ENCODE measurements at regions not wholly inside any gene's neighbourhood (a gene's known extent, or its start where the extent isn't known, plus 50 kb on each side); places are given as distances from the start of the nearest gene placed in this dataset.
"Not testable (repeated sequence)": the region's sequence is repeated elsewhere in the genome, so short reads cannot be mapped to it uniquely, and the experiment has no call there.

- H3K4me1 ChIP-seq (ENCODE audit: control insufficient read depth, insufficient read depth, low read length) = no peaks in the 10 kb centered on the region
- H3K36me3 ChIP-seq (ENCODE audit: control insufficient read depth, insufficient read depth, low read length) = no peaks in the 10 kb centered on the region
- H3K27me3 ChIP-seq (ENCODE audit: control insufficient read depth, insufficient read depth, low read length) = no peaks in the 10 kb centered on the region
- no CpG with 5 or more reads among the region's 2 CpGs for WGBS (ENCODE audit: insufficient coverage, insufficient read length)
- no peak for DNase-seq (ENCODE audit: low read depth, low spot score)
- H3K4me3 ChIP-seq (ENCODE audit: low read length) = no peak overlapping the region
- no peak overlapping the region for H3K27ac ChIP-seq (ENCODE audit: low read length)
- H3K9me3 ChIP-seq (ENCODE audit: control insufficient read depth, insufficient read depth, low read length) = no peaks in the 10 kb centered on the region; the same call in none of the 2 replicates
Observed at GRCh38 chr4:12458621-12459020, 1025.5 kb downstream of the RAB28 start.

GRCh38 chr4:12452291-12452690, 1023.6 kb upstream of the HS3ST1 start:
- Histone ChIP-seq H3K9me3 (ENCODE audit: control insufficient read depth, insufficient read depth, low read length) (no peaks in the 10 kb centered on the region; the same call in 1 of the 2 replicates), H3K4me1 (ENCODE audit: control insufficient read depth, insufficient read depth, low read length) (no peaks in the 10 kb centered on the region), H3K27ac (ENCODE audit: low read length) (no peak overlapping the region), H3K27me3 (ENCODE audit: control insufficient read depth, insufficient read depth, low read length) (no peaks in the 10 kb centered on the region), H3K4me3 (ENCODE audit: low read length) (no peak overlapping the region), H3K36me3 (ENCODE audit: control insufficient read depth, insufficient read depth, low read length) (no peaks in the 10 kb centered on the region)
- no CpG with 5 or more reads among the region's 3 CpGs for WGBS (ENCODE audit: insufficient coverage, insufficient read length)
- no peak for DNase-seq (ENCODE audit: low read depth, low spot score)

GRCh38 chr4:12447451-12447850, 1018.8 kb upstream of the HS3ST1 start:
- no peak for DNase-seq (ENCODE audit: low read depth, low spot score)
- Histone ChIP-seq H3K4me3 (ENCODE audit: low read length) (no peak overlapping the region), H3K27me3 (ENCODE audit: control insufficient read depth, insufficient read depth, low read length) (no peaks in the 10 kb centered on the region), H3K27ac (ENCODE audit: low read length) (no peak overlapping the region), H3K4me1 (ENCODE audit: control insufficient read depth, insufficient read depth, low read length) (no peaks in the 10 kb centered on the region), H3K9me3 (ENCODE audit: control insufficient read depth, insufficient read depth, low read length) (no peaks in the 10 kb centered on the region; the same call in 1 of the 2 replicates), H3K36me3 (ENCODE audit: control insufficient read depth, insufficient read depth, low read length) (no peaks in the 10 kb centered on the region)
- no CpG with 5 or more reads among the region's 3 CpGs for WGBS (ENCODE audit: insufficient coverage, insufficient read length)

GRCh38 chr4:12446657-12447185, 1018.0 kb upstream of the HS3ST1 start:
- no CpG with 5 or more reads among the region's 2 CpGs for WGBS (ENCODE audit: insufficient coverage, insufficient read length)
- no peak overlapping the region for H3K27ac ChIP-seq (ENCODE audit: low read length)
- no peak overlapping the region for H3K4me3 ChIP-seq (ENCODE audit: low read length)
- no peaks in the 10 kb centered on the region for H3K27me3 ChIP-seq (ENCODE audit: control insufficient read depth, insufficient read depth, low read length)
- no peaks in the 10 kb centered on the region; the same call in 1 of the 2 replicates for H3K9me3 ChIP-seq (ENCODE audit: control insufficient read depth, insufficient read depth, low read length)
- H3K4me1 ChIP-seq (ENCODE audit: control insufficient read depth, insufficient read depth, low read length) = no peaks in the 10 kb centered on the region
- no peak for DNase-seq (ENCODE audit: low read depth, low spot score)
- no peaks in the 10 kb centered on the region for H3K36me3 ChIP-seq (ENCODE audit: control insufficient read depth, insufficient read depth, low read length)

DNA sequence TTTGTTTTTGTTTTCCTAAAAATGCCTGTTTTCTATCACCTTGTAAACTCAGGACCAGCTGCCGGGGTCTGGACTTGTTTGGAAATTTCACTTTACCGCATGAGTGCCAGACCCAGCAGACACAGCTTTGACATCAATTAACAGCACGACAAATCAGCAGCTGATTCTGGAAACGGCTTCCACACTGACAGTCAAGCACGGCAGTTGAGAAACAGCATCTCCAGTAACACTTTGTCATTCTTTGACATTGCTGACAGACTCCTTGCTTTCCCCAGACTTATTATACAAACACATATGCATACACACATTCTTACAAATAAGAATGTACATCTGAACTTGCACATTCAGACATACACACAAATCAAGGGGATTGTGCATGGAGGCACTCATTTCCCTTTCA, 1017.6 kb upstream of the HS3ST1 start:
- DNase-seq (ENCODE audit: low read depth, low spot score) = no peak
- Histone ChIP-seq H3K9me3 (ENCODE audit: control insufficient read depth, insufficient read depth, low read length) (no peaks in the 10 kb centered on the region; the same call in 1 of the 2 replicates), H3K4me3 (ENCODE audit: low read length) (no peak overlapping the region), H3K36me3 (ENCODE audit: control insufficient read depth, insufficient read depth, low read length) (no peaks in the 10 kb centered on the region), H3K27me3 (ENCODE audit: control insufficient read depth, insufficient read depth, low read length) (no peaks in the 10 kb centered on the region), H3K27ac (ENCODE audit: low read length) (no peak overlapping the region), H3K4me1 (ENCODE audit: control insufficient read depth, insufficient read depth, low read length) (no peaks in the 10 kb centered on the region)
- no CpG with 5 or more reads among the region's 5 CpGs for WGBS (ENCODE audit: insufficient coverage, insufficient read length)

GRCh38 chr4:12445711-12446235, 1017.1 kb upstream of the HS3ST1 start:
- H3K27me3 ChIP-seq (ENCODE audit: control insufficient read depth, insufficient read depth, low read length) = no peaks in the 10 kb centered on the region
- no peaks in the 10 kb centered on the region; the same call in 1 of the 2 replicates for H3K9me3 ChIP-seq (ENCODE audit: control insufficient read depth, insufficient read depth, low read length)
- WGBS (ENCODE audit: insufficient coverage, insufficient read length) = no CpG with 5 or more reads among the region's 4 CpGs

GRCh38 chr4:12439633-12440305, 1011.1 kb upstream of the HS3ST1 start:
- WGBS (ENCODE audit: insufficient coverage, insufficient read length) = no CpG with 5 or more reads among the region's 5 CpGs
- H3K9me3 ChIP-seq (ENCODE audit: control insufficient read depth, insufficient read depth, low read length) = no peaks in the 10 kb centered on the region
- no peak overlapping the region for H3K4me3 ChIP-seq (ENCODE audit: low read length)
- no peak overlapping the region for H3K27ac ChIP-seq (ENCODE audit: low read length)
- no peaks in the 10 kb centered on the region for H3K4me1 ChIP-seq (ENCODE audit: control insufficient read depth, insufficient read depth, low read length)
- H3K36me3 ChIP-seq (ENCODE audit: control insufficient read depth, insufficient read depth, low read length) = no peaks in the 10 kb centered on the region
- no peaks in the 10 kb centered on the region for H3K27me3 ChIP-seq (ENCODE audit: control insufficient read depth, insufficient read depth, low read length)
- no peak for DNase-seq (ENCODE audit: low read depth, low spot score)

More at GRCh38 chr4:12445711-12446235, 1017.1 kb upstream of the HS3ST1 start:
- no peak overlapping the region for H3K4me3 ChIP-seq (ENCODE audit: low read length)
- no peak for DNase-seq (ENCODE audit: low read depth, low spot score)
- no peaks in the 10 kb centered on the region for H3K4me1 ChIP-seq (ENCODE audit: control insufficient read depth, insufficient read depth, low read length)
- H3K27ac ChIP-seq (ENCODE audit: low read length) = no peak overlapping the region
- no peaks in the 10 kb centered on the region for H3K36me3 ChIP-seq (ENCODE audit: control insufficient read depth, insufficient read depth, low read length)

GRCh38 chr4:12431259-12431658, 1002.6 kb upstream of the HS3ST1 start:
- H3K36me3 ChIP-seq (ENCODE audit: control insufficient read depth, insufficient read depth, low read length); H3K4me3 ChIP-seq (ENCODE audit: low read length); H3K27ac ChIP-seq (ENCODE audit: low read length); H3K9me3 ChIP-seq (ENCODE audit: control insufficient read depth, insufficient read depth, low read length); H3K4me1 ChIP-seq (ENCODE audit: control insufficient read depth, insufficient read depth, low read length); DNase-seq (ENCODE audit: low read depth, low spot score); H3K27me3 ChIP-seq (ENCODE audit: control insufficient read depth, insufficient read depth, low read length): not testable (repeated sequence)
- WGBS (ENCODE audit: insufficient coverage, insufficient read length) = no CpG with 5 or more reads among the region's 7 CpGs

DNA sequence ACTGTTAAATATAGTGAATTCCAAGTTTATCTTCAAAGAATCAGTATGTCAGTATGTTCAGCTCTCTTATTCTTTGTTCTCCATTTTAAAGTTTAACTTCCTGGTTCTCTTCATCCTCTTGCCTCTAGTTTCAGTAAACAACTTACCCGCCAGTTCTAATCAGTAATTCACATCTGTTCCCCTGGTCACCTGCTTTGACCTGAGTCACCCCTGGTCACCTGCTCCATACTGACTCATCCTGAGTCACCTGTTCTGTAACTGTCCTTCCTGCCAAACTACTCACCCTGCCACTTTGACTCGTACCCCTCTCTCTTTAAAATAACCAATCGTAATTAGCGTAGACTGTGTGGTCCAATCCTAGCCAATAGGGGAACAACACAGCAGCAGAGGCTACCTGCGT, 992.7 kb upstream of the HS3ST1 start:
- Histone ChIP-seq H3K36me3 (ENCODE audit: control insufficient read depth, insufficient read depth, low read length) (no peaks in the 10 kb centered on the region), H3K27me3 (ENCODE audit: control insufficient read depth, insufficient read depth, low read length) (peaks cover 2% of the 10 kb centered on the region; the same call in 1 of the 2 replicates), H3K9me3 (ENCODE audit: control insufficient read depth, insufficient read depth, low read length) (no peaks in the 10 kb centered on the region), H3K4me3 (ENCODE audit: low read length) (no peak overlapping the region), H3K27ac (ENCODE audit: low read length) (no peak overlapping the region), H3K4me1 (ENCODE audit: control insufficient read depth, insufficient read depth, low read length) (no peaks in the 10 kb centered on the region)
- DNase-seq (ENCODE audit: low read depth, low spot score) = no peak
- WGBS (ENCODE audit: insufficient coverage, insufficient read length) = no CpG with 5 or more reads among the region's 5 CpGs

DNA sequence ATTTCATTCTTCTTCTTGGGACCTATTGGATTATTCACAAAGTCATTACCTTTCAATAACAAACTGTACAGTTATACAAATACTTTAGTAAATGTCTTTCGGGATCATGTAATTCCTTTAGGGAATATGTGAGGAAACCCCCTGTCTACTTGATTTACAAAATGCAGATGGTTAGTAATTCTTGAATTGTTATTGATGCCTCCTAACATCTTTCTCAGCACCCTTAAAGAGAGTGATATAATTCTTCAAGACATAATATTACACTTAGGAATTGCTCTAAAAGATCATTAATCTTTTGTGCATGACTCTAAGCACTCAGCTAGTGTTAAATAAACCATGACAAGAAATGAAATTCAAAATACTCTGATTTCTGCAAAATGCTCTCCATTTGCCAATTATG, 988.1 kb upstream of the HS3ST1 start:
- no CpG with 5 or more reads among the region's 1 CpG for WGBS (ENCODE audit: insufficient coverage, insufficient read length)
- no peak for DNase-seq (ENCODE audit: low read depth, low spot score)
- Histone ChIP-seq H3K36me3 (ENCODE audit: control insufficient read depth, insufficient read depth, low read length) (no peaks in the 10 kb centered on the region), H3K4me1 (ENCODE audit: control insufficient read depth, insufficient read depth, low read length) (no peaks in the 10 kb centered on the region), H3K27me3 (ENCODE audit: control insufficient read depth, insufficient read depth, low read length) (peaks cover 2% of the 10 kb centered on the region; the same call in 1 of the 2 replicates), H3K9me3 (ENCODE audit: control insufficient read depth, insufficient read depth, low read length) (no peaks in the 10 kb centered on the region), H3K27ac (ENCODE audit: low read length) (no peak overlapping the region), H3K4me3 (ENCODE audit: low read length) (no peak overlapping the region)
